Spleen (tissue), 7 donors: ENCODE measurements at regions not wholly inside any gene's neighbourhood (a gene's known extent, or its start where the extent isn't known, plus 50 kb on each side); places are given as distances from the start of the nearest gene placed in this dataset.

Experiments used
- CTCF ChIP-seq, 11 experiments: fragments of 200-600 bp in 7 of 11; fragments of 450-650 bp in 4 of 11; sonication (generic) in 4 of 11; IDR thresholded peaks in 8 of 11; conservative IDR thresholded peaks in 3 of 11; 1 replicate in 7 of 11; 2 replicates in 4 of 11; pipeline versions ENCODE4 v1.4.0 to v1.8.0; 2016 to 2021; ENCODE audit warnings: antibody characterized with exemption in 11 of 11, inconsistent platforms in 4 of 11, mild to moderate bottlenecking in 1 of 11
- POLR2A ChIP-seq, 3 donors: fragments of 450-650 bp; IDR thresholded peaks; one replicate each; pipeline ENCODE4 v1.5.1; 2017; ENCODE audit warnings: antibody characterized with exemption in 3 of 3, mild to moderate bottlenecking in 1 of 3
- donor health status: DM: no; HTN: no; CAD: no; lungs with moderate emphysema.
- donor health status: DM: no; HTN: no; CAD: no.
- donor health status: DM: no; HTN: no; CAD: no.

GRCh38 chr13:23959231-23959862 is 62.0 kb upstream of the C1QTNF9B start:
- TF ChIP-seq POLR2A (IDR thresholded peaks at IDR 0.05) (no peak), CTCF (IDR thresholded peaks at IDR 0.05 in 8 of 11, conservative IDR thresholded peaks at IDR 0.05 in 3 of 11) (no peak)
